DOHH2 (cell line): ENCODE measurements at regions not wholly inside any gene's neighbourhood (a gene's known extent, or its start where the extent isn't known, plus 50 kb on each side); places are given as distances from the start of the nearest gene placed in this dataset.
"Not testable (repeated sequence)": the region's sequence is repeated elsewhere in the genome, so short reads cannot be mapped to it uniquely, and the experiment has no call there.

Experiments
- H3F3A ChIP-seq: fragments of 200-600 bp; sonication (generic), shearing (Covaris generic); 2 replicates; pipeline ENCODE4 v1.6.0; 2016; ENCODE audit warnings: antibody characterized with exemption, mild to moderate bottlenecking; ENCODE audit not compliant: control insufficient read depth, insufficient read depth
- H3K27ac ChIP-seq: fragments of 200-600 bp; sonication (generic); 2 replicates; pipeline ENCODE4 v1.5.1; 2014; ENCODE audit warnings: low read depth, mild to moderate bottlenecking, low read length, moderate library complexity
- H3K27me3 ChIP-seq: fragments of 200-600 bp; sonication (generic); 2 replicates; pipeline ENCODE4 v1.6.1; 2014; ENCODE audit warnings: mild to moderate bottlenecking, low read length, mixed read lengths; ENCODE audit not compliant: control insufficient read depth
- H3K36me3 ChIP-seq: fragments of 200-600 bp; sonication (generic); 2 replicates; pipeline ENCODE4 v1.6.1; 2014; ENCODE audit warnings: mild to moderate bottlenecking, low read length, moderate library complexity, mixed read lengths; ENCODE audit not compliant: control insufficient read depth
- H3K4me1 ChIP-seq: fragments of 200-600 bp; sonication (generic); 2 replicates; pipeline ENCODE4 v1.6.1; 2014; ENCODE audit warnings: mild to moderate bottlenecking, low read length, mixed read lengths; ENCODE audit not compliant: control insufficient read depth
- H3K4me2 ChIP-seq: fragments of 200-600 bp; sonication (generic); 2 replicates; pipeline ENCODE4 v1.6.0; 2014; ENCODE audit warnings: mild to moderate bottlenecking, low read length, moderate library complexity
- H3K4me3 ChIP-seq: fragments of 200-600 bp; sonication (generic); 2 replicates; pipeline ENCODE4 v1.5.1; 2014; ENCODE audit warnings: mild to moderate bottlenecking, low read length, mixed read lengths
- H3K79me2 ChIP-seq: fragments of 200-600 bp; sonication (generic); 2 replicates; pipeline ENCODE4 v1.6.1; 2014; ENCODE audit warnings: mild to moderate bottlenecking, low read length, mixed read lengths; ENCODE audit not compliant: control insufficient read depth
- H3K9me2 ChIP-seq: fragments of 200-600 bp; sonication (generic); replicated peaks from 2 replicates; pipeline ENCODE4 v1.6.1; 2014; ENCODE audit warnings: mild to moderate bottlenecking, low read length, mixed read lengths; ENCODE audit not compliant: control insufficient read depth
- H3K9me3 ChIP-seq: fragments of 200-600 bp; sonication (generic); 2 replicates; pipeline ENCODE4 v1.6.1; 2014; ENCODE audit warnings: antibody characterized with exemption, low read length, mixed read lengths; ENCODE audit not compliant: control insufficient read depth, insufficient read depth
- H4K20me1 ChIP-seq: fragments of 200-600 bp; sonication (generic); 2 replicates; pipeline ENCODE4 v1.6.0; 2014; ENCODE audit warnings: low read depth, mild to moderate bottlenecking, antibody characterized with exemption, low read length, moderate library complexity; ENCODE audit not compliant: control insufficient read depth, insufficient read depth
- CTCF ChIP-seq: fragments of 200-600 bp; sonication (generic); IDR thresholded peaks from one replicate; pipeline ENCODE4 v1.5.1; 2014; ENCODE audit warnings: antibody characterized with exemption, mild to moderate bottlenecking, low read depth, low read length; ENCODE audit not compliant: poor library complexity, severe bottlenecking
- EZH2phosphoT487 ChIP-seq: fragments of 200-600 bp; sonication (generic); IDR thresholded peaks from 2 replicates; pipeline ENCODE4 v1.6.1; 2017; ENCODE audit warnings: borderline replicate concordance, mild to moderate bottlenecking, antibody characterized with exemption, low read length, moderate library complexity, mixed read lengths

DNA sequence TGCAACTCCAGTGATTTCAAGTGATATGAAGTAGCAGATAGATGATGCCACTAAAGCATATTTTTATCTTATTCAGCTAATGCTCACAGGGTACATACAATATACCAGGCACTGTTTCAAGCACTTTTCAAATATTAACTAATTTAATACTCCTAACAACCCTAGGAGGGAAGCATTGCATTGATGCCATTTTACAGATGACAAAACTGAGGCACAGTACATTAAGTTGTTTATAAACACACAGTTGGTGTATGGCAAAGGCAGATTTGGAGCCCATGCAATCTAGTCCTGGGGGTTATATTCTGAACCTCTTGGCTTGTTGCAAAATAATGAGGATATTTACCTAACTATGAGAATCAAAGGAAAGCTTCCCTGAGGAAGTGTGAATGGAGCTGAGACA is 371.0 kb downstream of the SFMBT2 start:
- no peaks in the 10 kb centered on the region for H3K9me3 ChIP-seq

GRCh38 chr10:7038416-7038815 is 372.4 kb downstream of the SFMBT2 start:
- no peak overlapping the region for H3K4me2 ChIP-seq
- H3K27me3 ChIP-seq: no peaks in the 10 kb centered on the region

More for the DNA sequence above, 371.0 kb downstream of the SFMBT2 start:
- H3K79me2 ChIP-seq: no peaks in the 10 kb centered on the region
- H3K36me3 ChIP-seq: no peaks in the 10 kb centered on the region
- no peaks in the 10 kb centered on the region for H4K20me1 ChIP-seq
- no peak overlapping the region for H3K27ac ChIP-seq
- H3K27me3 ChIP-seq: no peaks in the 10 kb centered on the region
- no peaks in the 10 kb centered on the region for H3K4me1 ChIP-seq
- no peaks in the 10 kb centered on the region for H3F3A ChIP-seq
- no peak overlapping the region for H3K4me2 ChIP-seq
- H3K9me2 ChIP-seq: no peaks in the 10 kb centered on the region
- TF ChIP-seq CTCF (no peak), EZH2phosphoT487 (no peak)
- no peak overlapping the region for H3K4me3 ChIP-seq

DNA sequence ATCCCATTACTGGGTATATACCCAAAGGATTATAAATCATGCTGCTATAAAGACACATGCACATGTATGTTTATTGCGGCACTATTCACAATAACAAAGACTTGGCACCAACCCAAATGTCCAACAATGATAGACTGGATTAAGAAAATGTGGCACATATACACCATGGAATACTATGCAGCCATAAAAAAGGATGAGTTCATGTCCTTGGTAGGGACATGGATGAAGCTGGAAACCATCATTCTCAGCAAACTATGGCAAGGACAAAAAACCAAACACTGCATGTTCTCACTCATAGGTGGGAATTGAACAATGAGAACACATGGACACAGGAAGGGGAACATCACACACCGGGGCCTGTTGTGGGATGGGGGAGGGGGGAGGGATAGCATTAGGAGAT is 373.4 kb downstream of the SFMBT2 start:
- H4K20me1 ChIP-seq, H3K36me3 ChIP-seq, H3K79me2 ChIP-seq, H3F3A ChIP-seq, H3K9me2 ChIP-seq, H3K4me3 ChIP-seq, H3K27me3 ChIP-seq, H3K27ac ChIP-seq, H3K9me3 ChIP-seq, H3K4me2 ChIP-seq, H3K4me1 ChIP-seq: not testable (repeated sequence)

More at GRCh38 chr10:7038416-7038815, 372.4 kb downstream of the SFMBT2 start:
- no peak overlapping the region for H3K4me3 ChIP-seq
- no peaks in the 10 kb centered on the region for H3K9me3 ChIP-seq
- H3K9me2 ChIP-seq: no peaks in the 10 kb centered on the region
- H3K79me2 ChIP-seq: no peaks in the 10 kb centered on the region
- no peaks in the 10 kb centered on the region for H3K36me3 ChIP-seq
- no peak overlapping the region for H3K27ac ChIP-seq
- no peaks in the 10 kb centered on the region for H3K4me1 ChIP-seq
- no peaks in the 10 kb centered on the region for H3F3A ChIP-seq
- TF ChIP-seq CTCF (no peak), EZH2phosphoT487 (no peak)
- no peaks in the 10 kb centered on the region for H4K20me1 ChIP-seq

- Histone ChIP-seq H4K20me1 (no peaks in the 10 kb centered on the region), H3K36me3 (no peaks in the 10 kb centered on the region), H3K9me3 (no peaks in the 10 kb centered on the region), H3K79me2 (no peaks in the 10 kb centered on the region), H3K27me3 (no peaks in the 10 kb centered on the region; the same call in 1 of the 2 replicates), H3K27ac (no peak overlapping the region), H3K4me3 (no peak overlapping the region), H3F3A (no peaks in the 10 kb centered on the region), H3K9me2 (no peaks in the 10 kb centered on the region), H3K4me1 (no peaks in the 10 kb centered on the region), H3K4me2 (no peak overlapping the region)
- TF ChIP-seq EZH2phosphoT487 (no peak), CTCF (no peak)
Observed at GRCh38 chr10:7036951-7037350, 373.9 kb downstream of the SFMBT2 start.
